ENCODE measurements at regions not wholly inside any gene's neighbourhood (a gene's known extent, or its start where the extent isn't known, plus 50 kb on each side); places are given as distances from the start of the nearest gene placed in this dataset.
A peak's percentile ranks its signal among the peaks of the same experiment; 100 is the strongest.

DNA sequence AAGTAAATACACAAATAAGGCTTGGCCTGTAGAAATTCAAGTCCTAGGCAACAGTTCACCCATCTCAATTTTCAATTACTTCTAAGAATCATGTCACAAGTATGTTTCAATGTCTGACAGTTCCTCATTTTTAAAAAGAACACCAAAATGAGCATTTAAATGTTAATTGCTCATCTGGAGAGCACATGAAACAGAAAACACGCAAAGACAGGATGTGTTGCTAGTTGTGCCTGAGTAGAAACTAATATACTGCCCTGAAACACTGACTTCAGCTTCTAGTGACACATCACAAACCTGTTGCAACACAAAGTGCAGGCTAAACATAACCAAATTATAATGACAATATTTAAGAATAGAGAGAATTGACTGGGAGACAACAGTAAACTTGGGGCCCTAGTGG lies 167.3 kb upstream of the THBS1 start:
- Histone ChIP-seq H3K4me3 (ENCODE audit: low read length) (no peak overlapping the region), H3K27me3 (ENCODE audit: control insufficient read depth in 1 of 2, insufficient read depth in 2 of 2, low read length in 2 of 2) (no peaks in the 10 kb centered on the region), H3K36me3 (ENCODE audit: insufficient read depth, low read length) (no peaks in the 10 kb centered on the region), H3K4me1 (ENCODE audit: insufficient read depth, low read length) (no peaks in the 10 kb centered on the region), H3K27ac (ENCODE audit: low read depth in 1 of 2, low read length in 2 of 2) (no peak overlapping the region), H3K9me3 (ENCODE audit: control insufficient read depth in 1 of 2, insufficient read depth in 1 of 2, low read length in 2 of 2) (no peaks in the 10 kb centered on the region)
- CTCF ChIA-PET, result no interaction called here
- intact Hi-C loops (cut with DNase I, micrococcal nuclease), result no loop called here
- TF ChIP-seq, protein P1, sequence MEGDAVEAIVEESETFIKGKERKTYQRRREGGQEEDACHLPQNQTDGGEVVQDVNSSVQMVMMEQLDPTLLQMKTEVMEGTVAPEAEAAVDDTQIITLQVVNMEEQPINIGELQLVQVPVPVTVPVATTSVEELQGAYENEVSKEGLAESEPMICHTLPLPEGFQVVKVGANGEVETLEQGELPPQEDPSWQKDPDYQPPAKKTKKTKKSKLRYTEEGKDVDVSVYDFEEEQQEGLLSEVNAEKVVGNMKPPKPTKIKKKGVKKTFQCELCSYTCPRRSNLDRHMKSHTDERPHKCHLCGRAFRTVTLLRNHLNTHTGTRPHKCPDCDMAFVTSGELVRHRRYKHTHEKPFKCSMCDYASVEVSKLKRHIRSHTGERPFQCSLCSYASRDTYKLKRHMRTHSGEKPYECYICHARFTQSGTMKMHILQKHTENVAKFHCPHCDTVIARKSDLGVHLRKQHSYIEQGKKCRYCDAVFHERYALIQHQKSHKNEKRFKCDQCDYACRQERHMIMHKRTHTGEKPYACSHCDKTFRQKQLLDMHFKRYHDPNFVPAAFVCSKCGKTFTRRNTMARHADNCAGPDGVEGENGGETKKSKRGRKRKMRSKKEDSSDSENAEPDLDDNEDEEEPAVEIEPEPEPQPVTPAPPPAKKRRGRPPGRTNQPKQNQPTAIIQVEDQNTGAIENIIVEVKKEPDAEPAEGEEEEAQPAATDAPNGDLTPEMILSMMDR (IDR thresholded peaks at IDR 0.05), result no peak
- H3K9me3 Mint-ChIP-seq, result no peaks in the 10 kb centered on the region
- H3K36me3 Mint-ChIP-seq (ENCODE audit: low read depth), result no peaks in the 10 kb centered on the region
- H3K27me3 Mint-ChIP-seq, result peaks cover 6% of the 10 kb centered on the region
- H3K4me3 Mint-ChIP-seq, result no peak overlapping the region
- POLR2A ChIA-PET, result no interaction called here
- ATAC-seq (ENCODE audit: poor library complexity), result no peak
- DNase-seq, result peak in 2 of 14 experiments; percentile 41 to 58
- H3K27ac Mint-ChIP-seq, result no peak overlapping the region
- H3K4me1 Mint-ChIP-seq (ENCODE audit: low read depth), result no peaks in the 10 kb centered on the region

DNA sequence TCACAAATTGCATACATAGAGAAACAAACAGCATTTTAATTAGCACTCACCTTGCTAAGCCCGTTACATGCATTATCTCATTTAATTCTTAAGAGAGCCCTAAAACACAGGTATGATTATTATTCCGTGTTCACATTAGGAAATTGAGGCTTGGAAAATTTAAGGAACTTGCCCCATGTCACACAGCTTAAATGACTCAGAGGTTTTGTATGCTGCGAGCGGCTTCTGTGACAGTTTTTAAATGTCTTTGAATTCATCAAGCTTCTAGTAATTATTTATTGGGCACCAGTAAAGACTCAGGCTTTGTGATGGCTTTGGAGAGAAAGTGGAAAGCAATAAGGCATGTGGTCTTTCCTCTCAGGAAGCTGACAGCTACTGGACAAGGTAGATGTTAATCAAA lies 166.7 kb upstream of the THBS1 start:
- no peaks in the 10 kb centered on the region for H3K4me1 ChIP-seq (ENCODE audit: insufficient read depth, low read length)
- no peaks in the 10 kb centered on the region for H3K4me1 Mint-ChIP-seq (ENCODE audit: low read depth)
- H3K4me3 ChIP-seq (ENCODE audit: low read length), result no peak overlapping the region
- H3K4me3 Mint-ChIP-seq, result no peak overlapping the region
- H3K27me3 ChIP-seq (ENCODE audit: control insufficient read depth in 1 of 2, insufficient read depth in 2 of 2, low read length in 2 of 2), result no peaks in the 10 kb centered on the region
- intact Hi-C loops (cut with DNase I, micrococcal nuclease), result no loop called here
- H3K36me3 Mint-ChIP-seq (ENCODE audit: low read depth), result no peaks in the 10 kb centered on the region
- TF ChIP-seq, protein P1 (IDR thresholded peaks at IDR 0.05), result no peak
- H3K9me3 ChIP-seq (ENCODE audit: control insufficient read depth in 1 of 2, insufficient read depth in 1 of 2, low read length in 2 of 2), result no peaks in the 10 kb centered on the region
- H3K9me3 Mint-ChIP-seq, result no peaks in the 10 kb centered on the region
- DNase-seq, result peak in 1 of 14 experiments; percentile 23
- H3K27me3 Mint-ChIP-seq, result peaks cover 7% of the 10 kb centered on the region
- POLR2A ChIA-PET, result no interaction called here
- H3K36me3 ChIP-seq (ENCODE audit: insufficient read depth, low read length), result no peaks in the 10 kb centered on the region
- ATAC-seq (ENCODE audit: poor library complexity), result no peak
- CTCF ChIA-PET, result no interaction called here
- H3K27ac ChIP-seq (ENCODE audit: low read depth in 1 of 2, low read length in 2 of 2), result no peak overlapping the region
- H3K27ac Mint-ChIP-seq, result no peak overlapping the region

DNA sequence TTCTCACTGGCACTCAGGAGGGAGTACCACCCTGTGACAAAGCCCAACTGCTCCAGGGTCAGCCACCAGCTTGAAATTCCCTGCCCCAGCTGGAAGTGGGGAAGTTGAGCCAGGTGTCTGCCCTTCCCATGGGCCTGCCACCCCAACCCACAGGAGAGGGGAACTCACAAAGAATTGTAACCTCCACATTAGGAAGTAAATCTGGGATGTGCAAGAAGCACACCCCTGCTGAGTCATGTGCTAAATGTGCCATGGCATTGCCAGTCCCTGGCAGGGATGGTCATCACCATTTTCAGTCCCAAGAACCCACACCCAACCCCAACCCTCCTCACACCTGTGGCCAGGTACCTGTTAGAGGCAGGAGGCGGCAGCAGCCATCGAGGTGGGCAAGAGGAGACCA lies 165.2 kb upstream of the THBS1 start:
- H3K27ac Mint-ChIP-seq, result no peak overlapping the region

More for the DNA sequence above, 165.2 kb upstream of the THBS1 start:
- no peak overlapping the region for H3K4me3 ChIP-seq (ENCODE audit: low read length)
- POLR2A ChIA-PET, result no interaction called here
- no peak for ATAC-seq (ENCODE audit: poor library complexity)
- H3K27me3 Mint-ChIP-seq, result peaks cover 12% of the 10 kb centered on the region
- no peaks in the 10 kb centered on the region for H3K4me1 ChIP-seq (ENCODE audit: insufficient read depth, low read length)
- DNase-seq, result peak in 1 of 14 experiments; percentile 29
- H3K9me3 ChIP-seq (ENCODE audit: control insufficient read depth in 1 of 2, insufficient read depth in 1 of 2, low read length in 2 of 2), result peaks cover 0 to 3% of the 10 kb centered on the region in 2 experiments
- H3K27ac ChIP-seq (ENCODE audit: low read depth in 1 of 2, low read length in 2 of 2), result no peak overlapping the region
- no peak overlapping the region for H3K4me3 Mint-ChIP-seq
- TF ChIP-seq, protein P1 (IDR thresholded peaks at IDR 0.05), result no peak
- H3K36me3 Mint-ChIP-seq (ENCODE audit: low read depth), result no peaks in the 10 kb centered on the region
- H3K4me1 Mint-ChIP-seq (ENCODE audit: low read depth), result no peaks in the 10 kb centered on the region
- peaks cover 0 to 3% of the 10 kb centered on the region in 2 experiments for H3K27me3 ChIP-seq (ENCODE audit: control insufficient read depth in 1 of 2, insufficient read depth in 2 of 2, low read length in 2 of 2)
- CTCF ChIA-PET, result no interaction called here
- no peaks in the 10 kb centered on the region for H3K36me3 ChIP-seq (ENCODE audit: insufficient read depth, low read length)
- no peaks in the 10 kb centered on the region for H3K9me3 Mint-ChIP-seq
- intact Hi-C loops (cut with DNase I, micrococcal nuclease), result no loop called here

All from CD4-positive, alpha-beta T cell (primary cell).